Panc1 (cell line): ENCODE measurements at regions not wholly inside any gene's neighbourhood (a gene's known extent, or its start where the extent isn't known, plus 50 kb on each side); places are given as distances from the start of the nearest gene placed in this dataset.

Source experiments
- ATAC-seq: fragments of 200-7000 bp; cut with Tn5 transposase; 2 replicates; pipeline ENCODE4 v1.9.1; 2020; ENCODE audit warnings: mild to moderate bottlenecking, moderate library complexity
- BruUV-seq: library from RNA; stranded (reverse); fragments of 400-500 nt; replicated peaks from 2 replicates; lab custom pipeline; 2021; lab: Mats Ljungman, UMichigan
- CTCF ChIA-PET: fragments of 300-600 bp; sonication (Branson Sonifier 250); formaldehyde crosslinking; loops from one replicate; lab custom pipeline; 2022; ENCODE audit warnings: antibody characterized with exemption; lab: Charles Lee
- POLR2A ChIA-PET: fragments of 300-600 bp; sonication (Branson Sonifier 250); formaldehyde crosslinking; loops from one replicate; lab custom pipeline; 2022; ENCODE audit warnings: antibody characterized with exemption; lab: Charles Lee
- DNase-seq: peaks from one replicate; pipeline ENCODE4 v3.0.0-alpha.2; 2010; ENCODE audit warnings: low read depth, low spot score
- H3K27ac ChIP-seq: 2 replicates; pipeline ENCODE4 v1.5.1; 2011; ENCODE audit warnings: mild to moderate bottlenecking, low read length, inconsistent platforms
- H3K27me3 ChIP-seq: fragments of 200-500 bp; sonication (Bioruptor generic); 2 replicates; pipeline ENCODE4 v1.6.0; 2014; ENCODE audit warnings: low read length, inconsistent platforms; ENCODE audit not compliant: control insufficient read depth, insufficient read depth
- H3K36me3 ChIP-seq: fragments of 200-500 bp; sonication (Bioruptor generic); 2 replicates; pipeline ENCODE4 v1.5.1; 2014; ENCODE audit warnings: inconsistent platforms, mild to moderate bottlenecking, low read length, moderate library complexity; ENCODE audit not compliant: control insufficient read depth, insufficient read depth
- H3K4me1 ChIP-seq: 2 replicates; pipeline ENCODE4 v1.5.1; 2011; ENCODE audit warnings: inconsistent platforms, mild to moderate bottlenecking, low read length, moderate library complexity; ENCODE audit not compliant: control insufficient read depth, insufficient read depth
- H3K4me3 ChIP-seq, 2 experiments: 2 replicates each; pipeline ENCODE4 v1.5.1; 2011 to 2012; ENCODE audit warnings: low read depth in 2 of 2, low read length in 2 of 2, mild to moderate bottlenecking in 2 of 2, inconsistent platforms in 1 of 2, moderate library complexity in 1 of 2
- H3K9me3 ChIP-seq: fragments of 200-500 bp; sonication (Bioruptor generic); 2 replicates; pipeline ENCODE4 v1.5.1; 2014; ENCODE audit warnings: low read depth, mild to moderate bottlenecking, inconsistent platforms, low read length, moderate library complexity; ENCODE audit not compliant: control insufficient read depth, insufficient read depth
- POLR2AphosphoS5 ChIP-seq: IDR thresholded peaks from 2 replicates; pipeline ENCODE4 v1.6.1; 2012; ENCODE audit warnings: mild to moderate bottlenecking, low read depth, low read length, moderate library complexity
- SIN3A ChIP-seq: IDR thresholded peaks from 2 replicates; pipeline ENCODE4 v1.6.1; 2012; ENCODE audit warnings: low read depth, mild to moderate bottlenecking, low read length, moderate library complexity, borderline replicate concordance; ENCODE audit not compliant: insufficient read depth
- TCF7L2 ChIP-seq: IDR thresholded peaks from 2 replicates; pipeline ENCODE4 v1.6.1; 2011; ENCODE audit warnings: mild to moderate bottlenecking, low read depth, low read length, inconsistent platforms
- in situ Hi-C: cut with HindIII; loops from 2 replicates; pipeline ENCODE4 v1.10.0; 2016; ENCODE audit warnings: low sequenced_read_pairs, low pct_unique_long_range_greater_than_20kb
- intact Hi-C: fragments of 100-400 bp; cut with micrococcal nuclease; formaldehyde crosslinking; loops from one replicate; pipeline ENCODE4 v1.10.0; 2022; ENCODE audit not compliant: unreplicated experiment
- TF ChIP-seq, protein P1 (sequence below), 2 experiments: IDR thresholded peaks; 2 replicates each; pipeline ENCODE4 v1.6.1; 2011 to 2012; ENCODE audit warnings: low read depth in 2 of 2, control low read depth in 1 of 2, low read length in 1 of 2, mild to moderate bottlenecking in 1 of 2, moderate library complexity in 1 of 2; ENCODE audit not compliant: insufficient read depth in 1 of 2
- TF ChIP-seq, protein P2 (sequence below): fragments of 450-650 bp; IDR thresholded peaks from 2 replicates; pipeline ENCODE4 v1.5.1; 2017; ENCODE audit warnings: mild to moderate bottlenecking

DNA sequence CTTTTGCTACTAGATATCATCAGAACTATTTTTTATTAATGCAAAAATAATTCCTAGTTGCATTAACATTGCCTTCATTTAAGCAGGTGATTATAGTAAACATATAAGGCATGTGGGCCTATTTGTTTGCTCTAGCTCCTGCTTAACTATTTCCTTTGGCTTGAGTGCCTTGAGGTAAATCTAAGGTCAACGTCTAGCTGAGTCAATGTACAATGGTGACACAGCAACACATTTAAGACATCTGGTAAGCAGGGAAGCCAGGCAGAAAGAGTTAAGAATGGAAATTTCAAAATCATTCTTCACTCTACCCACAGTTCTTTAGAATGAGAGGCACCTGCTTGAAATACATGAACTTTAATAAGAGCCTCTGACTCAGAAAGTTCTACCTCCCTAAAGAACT is 111.9 kb upstream of the FST start:
- POLR2A ChIA-PET, result no interaction called here
- ATAC-seq, result no peak
- intact Hi-C loops, result no loop called here
- no peaks in the 10 kb centered on the region for H3K27me3 ChIP-seq
- no peak overlapping the region for H3K4me3 ChIP-seq
- no peak overlapping the region for H3K27ac ChIP-seq
- CTCF ChIA-PET, result no interaction called here
- no peaks in the 10 kb centered on the region for H3K4me1 ChIP-seq
- H3K36me3 ChIP-seq, result no peaks in the 10 kb centered on the region
- DNase-seq, result no peak
- TF ChIP-seq, protein P1, sequence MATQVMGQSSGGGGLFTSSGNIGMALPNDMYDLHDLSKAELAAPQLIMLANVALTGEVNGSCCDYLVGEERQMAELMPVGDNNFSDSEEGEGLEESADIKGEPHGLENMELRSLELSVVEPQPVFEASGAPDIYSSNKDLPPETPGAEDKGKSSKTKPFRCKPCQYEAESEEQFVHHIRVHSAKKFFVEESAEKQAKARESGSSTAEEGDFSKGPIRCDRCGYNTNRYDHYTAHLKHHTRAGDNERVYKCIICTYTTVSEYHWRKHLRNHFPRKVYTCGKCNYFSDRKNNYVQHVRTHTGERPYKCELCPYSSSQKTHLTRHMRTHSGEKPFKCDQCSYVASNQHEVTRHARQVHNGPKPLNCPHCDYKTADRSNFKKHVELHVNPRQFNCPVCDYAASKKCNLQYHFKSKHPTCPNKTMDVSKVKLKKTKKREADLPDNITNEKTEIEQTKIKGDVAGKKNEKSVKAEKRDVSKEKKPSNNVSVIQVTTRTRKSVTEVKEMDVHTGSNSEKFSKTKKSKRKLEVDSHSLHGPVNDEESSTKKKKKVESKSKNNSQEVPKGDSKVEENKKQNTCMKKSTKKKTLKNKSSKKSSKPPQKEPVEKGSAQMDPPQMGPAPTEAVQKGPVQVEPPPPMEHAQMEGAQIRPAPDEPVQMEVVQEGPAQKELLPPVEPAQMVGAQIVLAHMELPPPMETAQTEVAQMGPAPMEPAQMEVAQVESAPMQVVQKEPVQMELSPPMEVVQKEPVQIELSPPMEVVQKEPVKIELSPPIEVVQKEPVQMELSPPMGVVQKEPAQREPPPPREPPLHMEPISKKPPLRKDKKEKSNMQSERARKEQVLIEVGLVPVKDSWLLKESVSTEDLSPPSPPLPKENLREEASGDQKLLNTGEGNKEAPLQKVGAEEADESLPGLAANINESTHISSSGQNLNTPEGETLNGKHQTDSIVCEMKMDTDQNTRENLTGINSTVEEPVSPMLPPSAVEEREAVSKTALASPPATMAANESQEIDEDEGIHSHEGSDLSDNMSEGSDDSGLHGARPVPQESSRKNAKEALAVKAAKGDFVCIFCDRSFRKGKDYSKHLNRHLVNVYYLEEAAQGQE (IDR thresholded peaks at IDR 0.05; ENCODE audit: insufficient read depth in 1 of 2, low read depth in 2 of 2, low read length in 1 of 2), result no peak
- TF ChIP-seq TCF7L2 (no peak), SIN3A (no peak), POLR2AphosphoS5 (no peak)
- TF ChIP-seq, protein P2, sequence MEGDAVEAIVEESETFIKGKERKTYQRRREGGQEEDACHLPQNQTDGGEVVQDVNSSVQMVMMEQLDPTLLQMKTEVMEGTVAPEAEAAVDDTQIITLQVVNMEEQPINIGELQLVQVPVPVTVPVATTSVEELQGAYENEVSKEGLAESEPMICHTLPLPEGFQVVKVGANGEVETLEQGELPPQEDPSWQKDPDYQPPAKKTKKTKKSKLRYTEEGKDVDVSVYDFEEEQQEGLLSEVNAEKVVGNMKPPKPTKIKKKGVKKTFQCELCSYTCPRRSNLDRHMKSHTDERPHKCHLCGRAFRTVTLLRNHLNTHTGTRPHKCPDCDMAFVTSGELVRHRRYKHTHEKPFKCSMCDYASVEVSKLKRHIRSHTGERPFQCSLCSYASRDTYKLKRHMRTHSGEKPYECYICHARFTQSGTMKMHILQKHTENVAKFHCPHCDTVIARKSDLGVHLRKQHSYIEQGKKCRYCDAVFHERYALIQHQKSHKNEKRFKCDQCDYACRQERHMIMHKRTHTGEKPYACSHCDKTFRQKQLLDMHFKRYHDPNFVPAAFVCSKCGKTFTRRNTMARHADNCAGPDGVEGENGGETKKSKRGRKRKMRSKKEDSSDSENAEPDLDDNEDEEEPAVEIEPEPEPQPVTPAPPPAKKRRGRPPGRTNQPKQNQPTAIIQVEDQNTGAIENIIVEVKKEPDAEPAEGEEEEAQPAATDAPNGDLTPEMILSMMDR, result no peak
- in situ Hi-C loops, result no loop called here
- no TSS peak for BruUV-seq
- H3K9me3 ChIP-seq, result no peaks in the 10 kb centered on the region

DNA sequence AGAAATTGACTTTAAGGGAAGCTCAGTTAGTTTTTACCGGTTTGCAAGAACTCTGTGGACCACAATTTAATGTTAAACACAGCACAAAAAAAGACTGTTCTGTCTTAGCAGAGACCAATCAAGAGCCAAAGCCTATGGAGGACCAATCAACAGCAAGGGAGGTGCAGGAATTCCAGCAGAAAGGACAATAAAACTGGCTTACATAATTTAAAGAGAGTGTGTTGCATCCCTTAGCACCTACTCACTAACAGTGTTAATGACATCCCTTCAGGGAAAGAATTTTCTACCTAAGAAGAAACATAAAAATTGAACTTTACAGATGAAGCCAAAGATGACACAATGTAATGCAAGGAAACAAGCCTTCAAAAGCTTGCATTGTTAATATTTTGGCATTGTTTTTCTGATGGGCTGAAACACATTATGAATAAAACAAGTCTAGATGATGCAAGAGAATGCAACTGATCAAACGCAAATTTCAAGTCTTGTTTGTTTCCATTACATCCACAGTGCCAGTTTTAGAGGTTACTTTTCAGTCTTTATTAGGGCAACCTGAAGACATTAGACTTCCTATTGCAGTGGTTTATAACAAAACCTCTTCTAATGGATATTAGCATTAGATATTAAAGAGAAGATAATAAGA is 111.3 kb upstream of the FST start:
- Histone ChIP-seq H3K4me1 (no peaks in the 10 kb centered on the region), H3K9me3 (no peaks in the 10 kb centered on the region), H3K27me3 (no peaks in the 10 kb centered on the region), H3K27ac (no peak overlapping the region), H3K36me3 (no peaks in the 10 kb centered on the region), H3K4me3 (no peak overlapping the region)
- intact Hi-C loops, result no loop called here
- ATAC-seq, result no peak
- ChIA-PET CTCF (no interaction called here), POLR2A (interaction anchor here (0.6 kb wide), 1 partner anchor 815 kb away, joined by 18 read pairs; no protein-coding TSS in a partner anchor)
- in situ Hi-C loops, result no loop called here
- BruUV-seq, result no TSS peak
- no peak for TF ChIP-seq SIN3A
- TF ChIP-seq, protein P2, result no peak
- TF ChIP-seq, protein P1 (IDR thresholded peaks at IDR 0.05; ENCODE audit: insufficient read depth in 1 of 2, low read depth in 2 of 2, low read length in 1 of 2), result no peak
- TF ChIP-seq POLR2AphosphoS5, result no peak
- no peak for TF ChIP-seq TCF7L2
- DNase-seq, result no peak
